ENCODE measurements at regions not wholly inside any gene's neighbourhood (a gene's known extent, or its start where the extent isn't known, plus 50 kb on each side); places are given as distances from the start of the nearest gene placed in this dataset.
A peak's percentile ranks its signal among the peaks of the same experiment; 100 is the strongest.

GRCh38 chr4:123501733-123502132, 105.1 kb downstream of the SPRY1 start:
- TF ChIP-seq CTCF (IDR thresholded peaks at IDR 0.05; ENCODE audit: low read depth, low read length) = no peak
- DNase-seq = no peak
- no peaks in the 10 kb centered on the region for H3K36me3 ChIP-seq
- H3K27ac ChIP-seq = no peak overlapping the region
- H3K27me3 ChIP-seq (ENCODE audit: insufficient read depth, low read depth, severe bottlenecking) = no peaks in the 10 kb centered on the region
- H3K4me3 ChIP-seq (ENCODE audit: low read depth, low read length) = no peak overlapping the region
- peaks cover 10% of the 10 kb centered on the region for H3K9me3 ChIP-seq (ENCODE audit: severe bottlenecking)

GRCh38 chr4:123503698-123504363, 107.2 kb downstream of the SPRY1 start:
- Histone ChIP-seq H3K4me3 (ENCODE audit: low read depth, low read length) (no peak overlapping the region), H3K27me3 (ENCODE audit: insufficient read depth, low read depth, severe bottlenecking) (no peaks in the 10 kb centered on the region), H3K36me3 (no peaks in the 10 kb centered on the region), H3K27ac (no peak overlapping the region), H3K9me3 (ENCODE audit: severe bottlenecking) (peaks cover 10% of the 10 kb centered on the region)
- DNase-seq = no peak
- no peak for TF ChIP-seq CTCF (IDR thresholded peaks at IDR 0.05; ENCODE audit: low read depth, low read length)

GRCh38 chr4:123505095-123506010, 108.8 kb downstream of the SPRY1 start:
- TF ChIP-seq CTCF (IDR thresholded peaks at IDR 0.05; ENCODE audit: low read depth, low read length) = 0 out of 2 replicates have a peak, but pooled peaks have one; percentile 7
- H3K9me3 ChIP-seq (ENCODE audit: severe bottlenecking) = peaks cover 10% of the 10 kb centered on the region
- peak overlapping the region; percentile 65 for H3K4me3 ChIP-seq (ENCODE audit: low read depth, low read length)
- no peaks in the 10 kb centered on the region for H3K27me3 ChIP-seq (ENCODE audit: insufficient read depth, low read depth, severe bottlenecking)
- H3K36me3 ChIP-seq = no peaks in the 10 kb centered on the region
- peak overlapping the region; percentile 98 for H3K27ac ChIP-seq
- peak; percentile 94 for DNase-seq

GRCh38 chr4:123506011-123506695, 109.6 kb downstream of the SPRY1 start:
- DNase-seq = peak; percentile 41
- H3K27me3 ChIP-seq (ENCODE audit: insufficient read depth, low read depth, severe bottlenecking) = no peaks in the 10 kb centered on the region
- H3K27ac ChIP-seq = peak overlapping the region; percentile 98
- TF ChIP-seq CTCF (IDR thresholded peaks at IDR 0.05; ENCODE audit: low read depth, low read length) = no peak
- peak overlapping the region; percentile 65 for H3K4me3 ChIP-seq (ENCODE audit: low read depth, low read length)
- no peaks in the 10 kb centered on the region for H3K36me3 ChIP-seq
- H3K9me3 ChIP-seq (ENCODE audit: severe bottlenecking) = peaks cover 10% of the 10 kb centered on the region

GRCh38 chr4:123507376-123507775, 110.8 kb downstream of the SPRY1 start:
- Histone ChIP-seq H3K27me3 (ENCODE audit: insufficient read depth, low read depth, severe bottlenecking) (no peaks in the 10 kb centered on the region), H3K9me3 (ENCODE audit: severe bottlenecking) (peaks cover 10% of the 10 kb centered on the region), H3K27ac (no peak overlapping the region), H3K4me3 (ENCODE audit: low read depth, low read length) (no peak overlapping the region), H3K36me3 (no peaks in the 10 kb centered on the region)
- no peak for TF ChIP-seq CTCF (IDR thresholded peaks at IDR 0.05; ENCODE audit: low read depth, low read length)
- DNase-seq = no peak
